ENCODE measurements at regions not wholly inside any gene's neighbourhood (a gene's known extent, or its start where the extent isn't known, plus 50 kb on each side); places are given as distances from the start of the nearest gene placed in this dataset.

DNA sequence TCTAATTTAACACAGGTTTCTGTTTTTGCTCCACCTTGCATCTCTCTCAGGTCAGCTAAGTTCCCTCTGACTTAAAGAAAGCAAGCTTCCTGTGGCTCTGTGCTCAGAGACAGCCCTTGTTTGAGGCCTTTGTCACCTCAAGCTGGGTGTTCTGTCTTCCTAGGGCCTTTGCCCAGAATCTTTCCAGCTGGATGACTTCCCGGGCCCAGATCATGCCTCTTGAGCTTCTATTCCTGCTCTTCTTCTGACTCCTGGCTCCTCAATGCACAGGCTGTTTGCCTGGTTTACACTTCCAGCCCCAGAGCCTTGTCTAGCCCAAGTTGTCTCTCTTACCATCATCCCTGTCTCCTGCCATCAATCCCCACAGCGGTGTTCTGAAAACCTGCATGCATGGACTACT, 300.6 kb downstream of the VPS13C start:
- Histone ChIP-seq H3K4me2 (ENCODE audit: low read length) (no peak overlapping the region), H3K4me1 (ENCODE audit: control insufficient read depth in 1 of 2, insufficient read depth in 2 of 2, low read length in 2 of 2) (no peaks in the 10 kb centered on the region), H3K79me2 (ENCODE audit: insufficient read depth, low read length) (no peaks in the 10 kb centered on the region), H3K9me2 (ENCODE audit: insufficient read depth) (no peaks in the 10 kb centered on the region), H4K20me1 (ENCODE audit: insufficient read depth) (no peaks in the 10 kb centered on the region), H3K9me3 (ENCODE audit: control insufficient read depth in 1 of 2, insufficient read depth in 1 of 2, low read depth in 1 of 2, low read length in 2 of 2) (no peaks in the 10 kb centered on the region), H3K9ac (ENCODE audit: low read length) (no peak overlapping the region), H3K4me3 (replicated peaks in 1 of 2; ENCODE audit: low read depth in 1 of 2, low read length in 2 of 2) (no peak overlapping the region), H3K27me3 (ENCODE audit: insufficient read depth, low read length) (peaks cover 47% of the 10 kb centered on the region), H3K36me3 (ENCODE audit: control insufficient read depth in 1 of 2, insufficient read depth in 2 of 2, low read length in 2 of 2) (no peaks in the 10 kb centered on the region), H3K27ac (ENCODE audit: low read depth, low read length) (no peak overlapping the region), H2AFZ (ENCODE audit: low read depth, low read length, poor library complexity, severe bottlenecking) (no peak overlapping the region)
- RAD21 ChIA-PET (ENCODE audit: low non-redundant PET in 1 of 2, low total read pairs in 2 of 2, uncharacterized antibody in 2 of 2, unreplicated experiment in 2 of 2): no interaction called here
- CTCF ChIA-PET: no interaction called here
- no peak for DNase-seq (ENCODE audit: low read depth, low spot score)
- no peak for ATAC-seq
- no peak for TF ChIP-seq POLR2A (IDR thresholded peaks at IDR 0.05; ENCODE audit: borderline replicate concordance, extremely low read depth, insufficient read depth, insufficient read length)
- no peak for TF ChIP-seq SIN3A (IDR thresholded peaks at IDR 0.05; ENCODE audit: low read depth)
- TF ChIP-seq, protein P1, sequence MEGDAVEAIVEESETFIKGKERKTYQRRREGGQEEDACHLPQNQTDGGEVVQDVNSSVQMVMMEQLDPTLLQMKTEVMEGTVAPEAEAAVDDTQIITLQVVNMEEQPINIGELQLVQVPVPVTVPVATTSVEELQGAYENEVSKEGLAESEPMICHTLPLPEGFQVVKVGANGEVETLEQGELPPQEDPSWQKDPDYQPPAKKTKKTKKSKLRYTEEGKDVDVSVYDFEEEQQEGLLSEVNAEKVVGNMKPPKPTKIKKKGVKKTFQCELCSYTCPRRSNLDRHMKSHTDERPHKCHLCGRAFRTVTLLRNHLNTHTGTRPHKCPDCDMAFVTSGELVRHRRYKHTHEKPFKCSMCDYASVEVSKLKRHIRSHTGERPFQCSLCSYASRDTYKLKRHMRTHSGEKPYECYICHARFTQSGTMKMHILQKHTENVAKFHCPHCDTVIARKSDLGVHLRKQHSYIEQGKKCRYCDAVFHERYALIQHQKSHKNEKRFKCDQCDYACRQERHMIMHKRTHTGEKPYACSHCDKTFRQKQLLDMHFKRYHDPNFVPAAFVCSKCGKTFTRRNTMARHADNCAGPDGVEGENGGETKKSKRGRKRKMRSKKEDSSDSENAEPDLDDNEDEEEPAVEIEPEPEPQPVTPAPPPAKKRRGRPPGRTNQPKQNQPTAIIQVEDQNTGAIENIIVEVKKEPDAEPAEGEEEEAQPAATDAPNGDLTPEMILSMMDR (IDR thresholded peaks at IDR 0.05 in 2 of 3, conservative IDR thresholded peaks at IDR 0.05 in 1 of 3; ENCODE audit: borderline replicate concordance in 1 of 3, insufficient read depth in 1 of 3, low read depth in 2 of 3, low read length in 2 of 3): no peak
- TF ChIP-seq, protein P2, sequence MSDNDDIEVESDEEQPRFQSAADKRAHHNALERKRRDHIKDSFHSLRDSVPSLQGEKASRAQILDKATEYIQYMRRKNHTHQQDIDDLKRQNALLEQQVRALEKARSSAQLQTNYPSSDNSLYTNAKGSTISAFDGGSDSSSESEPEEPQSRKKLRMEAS (IDR thresholded peaks at IDR 0.05): no peak
- TF ChIP-seq, protein P3, sequence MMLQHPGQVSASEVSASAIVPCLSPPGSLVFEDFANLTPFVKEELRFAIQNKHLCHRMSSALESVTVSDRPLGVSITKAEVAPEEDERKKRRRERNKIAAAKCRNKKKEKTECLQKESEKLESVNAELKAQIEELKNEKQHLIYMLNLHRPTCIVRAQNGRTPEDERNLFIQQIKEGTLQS (IDR thresholded peaks at IDR 0.05): no peak
- TF ChIP-seq EZH2 (IDR thresholded peaks at IDR 0.05): no peak
- no peak for TF ChIP-seq POLR2AphosphoS5 (IDR thresholded peaks at IDR 0.05; ENCODE audit: low read depth, low read length)
- TF ChIP-seq JUND (IDR thresholded peaks at IDR 0.05): no peak
- TF ChIP-seq, protein P4, sequence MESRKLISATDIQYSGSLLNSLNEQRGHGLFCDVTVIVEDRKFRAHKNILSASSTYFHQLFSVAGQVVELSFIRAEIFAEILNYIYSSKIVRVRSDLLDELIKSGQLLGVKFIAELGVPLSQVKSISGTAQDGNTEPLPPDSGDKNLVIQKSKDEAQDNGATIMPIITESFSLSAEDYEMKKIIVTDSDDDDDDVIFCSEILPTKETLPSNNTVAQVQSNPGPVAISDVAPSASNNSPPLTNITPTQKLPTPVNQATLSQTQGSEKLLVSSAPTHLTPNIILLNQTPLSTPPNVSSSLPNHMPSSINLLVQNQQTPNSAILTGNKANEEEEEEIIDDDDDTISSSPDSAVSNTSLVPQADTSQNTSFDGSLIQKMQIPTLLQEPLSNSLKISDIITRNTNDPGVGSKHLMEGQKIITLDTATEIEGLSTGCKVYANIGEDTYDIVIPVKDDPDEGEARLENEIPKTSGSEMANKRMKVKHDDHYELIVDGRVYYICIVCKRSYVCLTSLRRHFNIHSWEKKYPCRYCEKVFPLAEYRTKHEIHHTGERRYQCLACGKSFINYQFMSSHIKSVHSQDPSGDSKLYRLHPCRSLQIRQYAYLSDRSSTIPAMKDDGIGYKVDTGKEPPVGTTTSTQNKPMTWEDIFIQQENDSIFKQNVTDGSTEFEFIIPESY (IDR thresholded peaks at IDR 0.05; ENCODE audit: extremely low read depth, insufficient replicate concordance, low read length): no peak
- TF ChIP-seq CBX3 (IDR thresholded peaks at IDR 0.05; ENCODE audit: low read depth): no peak
- TF ChIP-seq CEBPB (IDR thresholded peaks at IDR 0.05; ENCODE audit: low read depth): no peak
- BruUV-seq (replicated peaks): no TSS peak
- POLR2A ChIA-PET: no interaction called here
- intact Hi-C loops (cut with micrococcal nuclease): no loop called here
